ENCODE measurements at regions not wholly inside any gene's neighbourhood (a gene's known extent, or its start where the extent isn't known, plus 50 kb on each side); places are given as distances from the start of the nearest gene placed in this dataset.

GRCh38 chr13:44111701-44112100 is 232.0 kb downstream of the LACC1 start:
- H4K20me1 ChIP-seq (ENCODE audit: control insufficient read depth, insufficient read depth, insufficient read length): no peaks in the 10 kb centered on the region
- TF ChIP-seq, protein P1, sequence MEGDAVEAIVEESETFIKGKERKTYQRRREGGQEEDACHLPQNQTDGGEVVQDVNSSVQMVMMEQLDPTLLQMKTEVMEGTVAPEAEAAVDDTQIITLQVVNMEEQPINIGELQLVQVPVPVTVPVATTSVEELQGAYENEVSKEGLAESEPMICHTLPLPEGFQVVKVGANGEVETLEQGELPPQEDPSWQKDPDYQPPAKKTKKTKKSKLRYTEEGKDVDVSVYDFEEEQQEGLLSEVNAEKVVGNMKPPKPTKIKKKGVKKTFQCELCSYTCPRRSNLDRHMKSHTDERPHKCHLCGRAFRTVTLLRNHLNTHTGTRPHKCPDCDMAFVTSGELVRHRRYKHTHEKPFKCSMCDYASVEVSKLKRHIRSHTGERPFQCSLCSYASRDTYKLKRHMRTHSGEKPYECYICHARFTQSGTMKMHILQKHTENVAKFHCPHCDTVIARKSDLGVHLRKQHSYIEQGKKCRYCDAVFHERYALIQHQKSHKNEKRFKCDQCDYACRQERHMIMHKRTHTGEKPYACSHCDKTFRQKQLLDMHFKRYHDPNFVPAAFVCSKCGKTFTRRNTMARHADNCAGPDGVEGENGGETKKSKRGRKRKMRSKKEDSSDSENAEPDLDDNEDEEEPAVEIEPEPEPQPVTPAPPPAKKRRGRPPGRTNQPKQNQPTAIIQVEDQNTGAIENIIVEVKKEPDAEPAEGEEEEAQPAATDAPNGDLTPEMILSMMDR (conservative IDR thresholded peaks at IDR 0.05): no peak
- H3T11ph ChIP-seq (ENCODE audit: low read length): no peak overlapping the region
- Mint-ChIP-seq H3K27me3 (ENCODE audit: low read depth) (no peaks in the 10 kb centered on the region), H3K36me3 (ENCODE audit: insufficient read depth in 1 of 3, low read depth in 3 of 3) (no peaks in the 10 kb centered on the region), H3K4me3 (no peak overlapping the region), H3K9me3 (no peaks in the 10 kb centered on the region), H3K4me1 (peaks cover 15 to 17% of the 10 kb centered on the region in 2 experiments), H3K27ac (peak overlapping the region in 1 of 3 experiments; percentile 73; a peak in 1 of 7 replicates)
- no peak overlapping the region for H3K18ac ChIP-seq (ENCODE audit: insufficient read length, low read depth, low read length)
- no peak overlapping the region for H2BK20ac ChIP-seq (ENCODE audit: low read depth, low read length, poor library complexity, severe bottlenecking)
- H2BK5ac ChIP-seq (ENCODE audit: insufficient read length, low read length): no peak overlapping the region
- no peak overlapping the region for H4K91ac ChIP-seq (ENCODE audit: insufficient read length, low read depth, low read length)
- H3K27ac ChIP-seq (ENCODE audit: insufficient read length, low read depth, low read length): no peak overlapping the region
- WGBS (ENCODE audit: extremely low coverage, insufficient read length, low lambda C conversion rate): no CpG with 5 or more reads among the region's 3 CpGs
- H3K4ac ChIP-seq (ENCODE audit: low read depth, low read length): no peak overlapping the region
- no peak overlapping the region for H2BK15ac ChIP-seq (ENCODE audit: low read depth, low read length)
- DNase-seq: no peak
- no peak overlapping the region for H4K5ac ChIP-seq (ENCODE audit: insufficient read length, low read depth, low read length)
- H4K8ac ChIP-seq (replicated peaks; ENCODE audit: insufficient read length, low read depth, low read length): no peak overlapping the region
- H3K23ac ChIP-seq (ENCODE audit: insufficient read length, low read depth, low read length): no peak overlapping the region
- H3K14ac ChIP-seq (ENCODE audit: insufficient read depth, low read length): no peak overlapping the region
- H3K9ac ChIP-seq (ENCODE audit: extremely low read depth, insufficient read length, low read length): no peak overlapping the region
- no peaks in the 10 kb centered on the region for H3K4me1 ChIP-seq (ENCODE audit: insufficient read depth, low read length)
- H3K79me2 ChIP-seq (ENCODE audit: insufficient read depth, low read length): no peaks in the 10 kb centered on the region
- no peaks in the 10 kb centered on the region; the same call in 1 of the 2 replicates for H3K27me3 ChIP-seq (ENCODE audit: insufficient read depth, low read length)
- H3K79me1 ChIP-seq (ENCODE audit: insufficient read depth, low read depth, low read length, poor library complexity, severe bottlenecking): no peaks in the 10 kb centered on the region
- no peak overlapping the region for H3K56ac ChIP-seq (ENCODE audit: insufficient read length, low read depth, low read length)
- no peak overlapping the region for H3K4me2 ChIP-seq (ENCODE audit: insufficient read depth, insufficient read length, low read length)
- no peak overlapping the region for H2BK120ac ChIP-seq (ENCODE audit: low read depth, low read length, poor library complexity, severe bottlenecking)
- no peak overlapping the region for H2AFZ ChIP-seq (ENCODE audit: low read length)
- no peaks in the 10 kb centered on the region for H3K23me2 ChIP-seq (ENCODE audit: insufficient read length, low read depth, low read length, poor library complexity, severe bottlenecking)
- no peak overlapping the region for H2AK5ac ChIP-seq (ENCODE audit: insufficient read length, low read length)
- H2BK12ac ChIP-seq (ENCODE audit: insufficient read length, low read depth, low read length): no peak overlapping the region
- no peaks in the 10 kb centered on the region for H3K9me3 ChIP-seq (ENCODE audit: control insufficient read depth, low read depth, low read length)

Data from H9 (cell line).